ENCODE measurements at regions not wholly inside any gene's neighbourhood (a gene's known extent, or its start where the extent isn't known, plus 50 kb on each side); places are given as distances from the start of the nearest gene placed in this dataset.

- in situ Hi-C loops (cut with MboI; ENCODE audit: low pct_unique_long_range_greater_than_20kb, low sequenced_read_pairs, unreplicated experiment): no loop called here
- no peak for DNase-seq (ENCODE audit: low spot score)
- TF ChIP-seq, protein P1, sequence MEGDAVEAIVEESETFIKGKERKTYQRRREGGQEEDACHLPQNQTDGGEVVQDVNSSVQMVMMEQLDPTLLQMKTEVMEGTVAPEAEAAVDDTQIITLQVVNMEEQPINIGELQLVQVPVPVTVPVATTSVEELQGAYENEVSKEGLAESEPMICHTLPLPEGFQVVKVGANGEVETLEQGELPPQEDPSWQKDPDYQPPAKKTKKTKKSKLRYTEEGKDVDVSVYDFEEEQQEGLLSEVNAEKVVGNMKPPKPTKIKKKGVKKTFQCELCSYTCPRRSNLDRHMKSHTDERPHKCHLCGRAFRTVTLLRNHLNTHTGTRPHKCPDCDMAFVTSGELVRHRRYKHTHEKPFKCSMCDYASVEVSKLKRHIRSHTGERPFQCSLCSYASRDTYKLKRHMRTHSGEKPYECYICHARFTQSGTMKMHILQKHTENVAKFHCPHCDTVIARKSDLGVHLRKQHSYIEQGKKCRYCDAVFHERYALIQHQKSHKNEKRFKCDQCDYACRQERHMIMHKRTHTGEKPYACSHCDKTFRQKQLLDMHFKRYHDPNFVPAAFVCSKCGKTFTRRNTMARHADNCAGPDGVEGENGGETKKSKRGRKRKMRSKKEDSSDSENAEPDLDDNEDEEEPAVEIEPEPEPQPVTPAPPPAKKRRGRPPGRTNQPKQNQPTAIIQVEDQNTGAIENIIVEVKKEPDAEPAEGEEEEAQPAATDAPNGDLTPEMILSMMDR (IDR thresholded peaks at IDR 0.05; ENCODE audit: extremely low read depth, insufficient read depth, missing control alignments): no peak
These were observed 94.3 kb downstream of the RFLNA start for GRCh38 chr12:124389138-124389724.

- peak; percentile 64 for DNase-seq (ENCODE audit: low spot score)
- TF ChIP-seq, protein P1 (IDR thresholded peaks at IDR 0.05; ENCODE audit: extremely low read depth, insufficient read depth, missing control alignments): no peak
- in situ Hi-C loops (cut with MboI; ENCODE audit: low pct_unique_long_range_greater_than_20kb, low sequenced_read_pairs, unreplicated experiment): no loop called here
These were observed 93.8 kb downstream of the RFLNA start for GRCh38 chr12:124388679-124389137.

- DNase-seq (ENCODE audit: low spot score): no peak
These were observed 93.3 kb downstream of the RFLNA start for GRCh38 chr12:124388038-124388671.

DNA sequence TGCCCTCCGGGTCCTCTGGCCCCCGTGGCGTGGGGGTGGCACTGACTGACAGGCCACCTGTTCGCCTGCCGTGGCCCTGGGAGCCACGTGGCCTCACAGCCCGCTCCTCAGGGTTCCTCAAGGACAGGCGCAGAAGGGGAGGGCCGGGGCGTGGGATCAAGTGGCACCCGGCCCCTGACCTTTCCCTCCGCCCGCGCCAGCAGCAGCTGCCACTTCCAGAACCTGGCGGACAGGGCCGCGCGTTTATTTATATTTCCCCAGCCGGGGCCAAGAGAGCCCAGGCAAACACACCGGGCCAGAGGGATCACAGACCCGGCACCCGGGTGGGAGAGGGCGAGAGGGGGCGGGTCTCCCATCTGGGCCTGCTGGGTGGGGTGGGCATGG, 92.6 kb downstream of the RFLNA start:
- TF ChIP-seq, protein P1 (IDR thresholded peaks at IDR 0.05; ENCODE audit: extremely low read depth, insufficient read depth, missing control alignments): no peak
- in situ Hi-C loops (cut with MboI; ENCODE audit: low pct_unique_long_range_greater_than_20kb, low sequenced_read_pairs, unreplicated experiment): no loop called here
- DNase-seq (ENCODE audit: low spot score): no peak

More at GRCh38 chr12:124388038-124388671, 93.3 kb downstream of the RFLNA start:
- TF ChIP-seq, protein P1 (IDR thresholded peaks at IDR 0.05; ENCODE audit: extremely low read depth, insufficient read depth, missing control alignments): no peak
- in situ Hi-C loops (cut with MboI; ENCODE audit: low pct_unique_long_range_greater_than_20kb, low sequenced_read_pairs, unreplicated experiment): no loop called here

DNA sequence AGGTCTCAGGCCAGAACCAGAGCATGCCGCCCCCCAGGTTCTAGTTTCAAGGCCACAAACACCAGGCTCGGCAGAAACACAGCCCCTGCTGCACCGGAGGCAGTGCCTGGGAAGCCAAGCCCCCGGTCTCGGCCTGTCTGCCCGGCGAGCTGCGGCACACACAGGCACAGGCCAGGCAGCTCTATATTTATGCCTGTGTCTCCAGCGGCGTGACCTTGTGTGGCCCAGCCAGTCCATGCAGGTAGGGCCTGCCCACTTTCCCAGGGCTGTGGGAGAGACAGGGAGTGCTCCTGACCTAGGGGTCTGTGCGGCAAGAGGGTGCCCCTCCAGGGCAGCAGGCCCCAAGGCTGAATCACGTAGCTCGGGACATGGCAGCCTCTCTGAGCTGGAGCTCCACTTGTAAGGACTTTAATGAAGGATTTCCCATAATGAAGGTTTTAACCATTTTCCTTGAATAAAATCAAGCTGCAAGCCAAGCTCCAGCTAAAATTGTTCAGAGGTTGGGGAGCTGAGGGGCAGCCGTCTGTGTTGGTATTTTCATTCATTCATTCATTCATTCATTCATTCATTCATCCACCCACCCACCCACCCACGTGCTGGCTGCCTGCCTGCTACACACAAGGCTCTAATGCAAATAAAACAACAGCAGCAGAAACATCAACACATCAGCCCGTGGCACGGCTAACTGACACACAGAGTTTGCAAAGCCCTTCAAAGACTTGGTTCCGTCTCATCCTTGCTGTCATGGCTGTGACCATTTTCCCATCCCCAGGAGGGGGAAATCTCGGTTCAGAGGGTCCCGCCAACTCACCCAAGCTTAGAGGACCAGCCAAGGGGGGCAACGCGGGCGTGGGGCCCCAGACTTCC, 92.0 kb downstream of the RFLNA start:
- TF ChIP-seq, protein P1 (IDR thresholded peaks at IDR 0.05; ENCODE audit: extremely low read depth, insufficient read depth, missing control alignments): no peak
- in situ Hi-C loops (cut with MboI; ENCODE audit: low pct_unique_long_range_greater_than_20kb, low sequenced_read_pairs, unreplicated experiment): no loop called here

DNA sequence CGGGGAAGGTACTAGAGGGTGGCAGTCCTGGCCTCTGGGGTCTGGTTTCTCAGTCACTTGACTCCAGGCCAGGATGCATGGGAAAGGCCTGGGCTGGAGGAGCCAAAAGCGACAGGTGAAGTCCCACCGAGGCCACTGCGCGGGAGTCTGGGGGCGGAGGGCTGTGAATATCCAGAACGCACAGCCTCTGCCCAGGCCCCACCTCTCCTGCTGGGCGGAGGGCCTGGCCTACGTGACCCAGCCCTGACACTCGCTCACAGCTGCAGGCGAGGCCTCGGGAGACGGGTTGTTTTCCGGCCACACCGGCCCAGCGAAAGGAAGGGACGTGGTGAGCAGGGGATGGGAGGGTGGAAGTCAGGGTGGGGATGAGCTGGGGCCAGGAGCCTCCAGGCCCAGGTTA, 91.2 kb downstream of the RFLNA start:
- in situ Hi-C loops (cut with MboI; ENCODE audit: low pct_unique_long_range_greater_than_20kb, low sequenced_read_pairs, unreplicated experiment): no loop called here
- TF ChIP-seq, protein P1 (IDR thresholded peaks at IDR 0.05; ENCODE audit: extremely low read depth, insufficient read depth, missing control alignments): no peak
- no peak for DNase-seq (ENCODE audit: low spot score)

More for the DNA sequence above, 92.0 kb downstream of the RFLNA start:
- no peak for DNase-seq (ENCODE audit: low spot score)

All from GM13977 (cell line).